HepG2 (cell line): ENCODE measurements at regions not wholly inside any gene's neighbourhood (a gene's known extent, or its start where the extent isn't known, plus 50 kb on each side); places are given as distances from the start of the nearest gene placed in this dataset.

Experiments used
- ATAC-seq: fragments of 200-7000 bp; cut with Tn5 transposase; 3 replicates; pipeline ENCODE4 v1.9.1; 2020; ENCODE audit warnings: mild to moderate bottlenecking, moderate library complexity
- BruUV-seq: library from RNA; stranded (reverse); fragments of 400-500 nt; replicated peaks from 2 replicates; lab custom pipeline; 2021; lab: Mats Ljungman, UMichigan
- CTCF ChIA-PET: fragments of 300-600 bp; formaldehyde crosslinking; extraction: SDS; loops from one replicate; lab custom pipeline; 2021; ENCODE audit warnings: low total read pairs, inconsistent platforms, low intra/inter-chr PET ratio; lab: Yijun Ruan, JAX
- POLR2A ChIA-PET: fragments of 350-600 bp; sonication (Branson Sonifier 250); formaldehyde crosslinking; loops from one replicate; lab custom pipeline; 2020; ENCODE audit warnings: antibody characterized with exemption, inconsistent platforms; lab: Yijun Ruan, JAX
- DNase-seq: peaks from one replicate; pipeline ENCODE4 v3.0.0-alpha.2; 2015; ENCODE audit warnings: low spot score
- FAIRE-seq: peaks from 3 replicates; lab custom pipeline; 2011; peaks lifted over from hg19 to GRCh38; lab: Jason Lieb, UNC
- H2AFZ ChIP-seq: one replicate; pipeline ENCODE4 v1.6.1; 2011; ENCODE audit warnings: low read length, inconsistent platforms
- H3K27ac ChIP-seq: fragments of 300-600 bp; 3 replicates; pipeline ENCODE4 v1.8.0; 2011; ENCODE audit warnings: mixed run types, mild to moderate bottlenecking, mixed read lengths, low read length, inconsistent platforms; ENCODE audit not compliant: insufficient read depth; ENCODE audit errors: extremely low read length
- H3K27me3 ChIP-seq, 2 experiments: fragments of 200-600 bp in 1 of 2; 2 replicates in 1 of 2; 3 replicates in 1 of 2; pipeline versions ENCODE4 v1.6.0 to v1.8.0; 2011; ENCODE audit warnings: low read length in 2 of 2, mild to moderate bottlenecking in 2 of 2, moderate library complexity in 2 of 2, inconsistent platforms in 1 of 2; ENCODE audit not compliant: insufficient read depth in 2 of 2, control insufficient read depth in 1 of 2
- H3K36me3 ChIP-seq, 2 experiments: fragments of 200-600 bp in 1 of 2; replicated peaks in 1 of 2; 2 replicates in 1 of 2; 3 replicates in 1 of 2; pipeline versions ENCODE4 v1.5.1 to v1.8.0; 2011; ENCODE audit warnings: low read length in 2 of 2, inconsistent platforms in 1 of 2; ENCODE audit not compliant: insufficient read depth in 2 of 2, control insufficient read depth in 1 of 2
- H3K4me1 ChIP-seq: 2 replicates; pipeline ENCODE4 v1.5.1; 2012; ENCODE audit warnings: low read length, inconsistent platforms; ENCODE audit not compliant: insufficient read depth
- H3K4me2 ChIP-seq: 2 replicates; pipeline ENCODE4 v1.6.0; 2011; ENCODE audit warnings: low read depth, low read length, inconsistent platforms
- H3K4me3 ChIP-seq, 3 experiments: fragments of 200-600 bp in 1 of 3; sonication (generic), shearing (Covaris generic) in 1 of 3; replicated peaks in 1 of 3; 2 replicates each; pipeline ENCODE4 v1.5.1; 2011 to 2016; ENCODE audit warnings: low read length in 3 of 3, inconsistent platforms in 2 of 3, low read depth in 2 of 3, mild to moderate bottlenecking in 2 of 3, control low read depth in 1 of 3, mixed read lengths in 1 of 3; ENCODE audit not compliant: insufficient read depth in 1 of 3
- H3K79me2 ChIP-seq: one replicate; pipeline ENCODE4 v1.6.1; 2011; ENCODE audit warnings: low read length, inconsistent platforms; ENCODE audit not compliant: insufficient read depth
- H3K9ac ChIP-seq: 2 replicates; pipeline ENCODE4 v1.6.0; 2011; ENCODE audit warnings: mild to moderate bottlenecking, low read depth, low read length, inconsistent platforms; ENCODE audit not compliant: insufficient read depth
- H3K9me3 ChIP-seq: 2 replicates; pipeline ENCODE4 v1.5.1; 2012; ENCODE audit warnings: mild to moderate bottlenecking, low read length
- H4K20me1 ChIP-seq: 2 replicates; pipeline ENCODE4 v1.6.0; 2011; ENCODE audit warnings: inconsistent platforms, mild to moderate bottlenecking, low read length, moderate library complexity; ENCODE audit not compliant: insufficient read depth
- CREM ChIP-seq, 2 experiments: sonication (generic) in 1 of 2; formaldehyde crosslinking in 1 of 2; IDR thresholded peaks; 2 replicates each; pipeline versions ENCODE4 v1.4.0 to v1.6.1; 2016 to 2020; ENCODE audit warnings: antibody characterized with exemption in 1 of 2, mild to moderate bottlenecking in 1 of 2, missing genetic modification reagents in 1 of 2
- E2F1 ChIP-seq: sonication (generic); formaldehyde crosslinking; IDR thresholded peaks from 2 replicates; pipeline ENCODE4 v1.5.0; 2020; ENCODE audit warnings: missing genetic modification reagents
- EEA1 ChIP-seq: sonication (generic); formaldehyde crosslinking; IDR thresholded peaks from 2 replicates; pipeline ENCODE4 v1.5.1; 2020; ENCODE audit warnings: mild to moderate bottlenecking, missing genetic modification reagents, borderline replicate concordance
- ETS1 ChIP-seq: sonication (generic); formaldehyde crosslinking; IDR thresholded peaks from 2 replicates; pipeline ENCODE4 v1.4.0; 2020; ENCODE audit warnings: missing genetic modification reagents
- GLMP ChIP-seq: sonication (generic); formaldehyde crosslinking; IDR thresholded peaks from 2 replicates; pipeline ENCODE4 v1.9.0; 2021; ENCODE audit warnings: missing genetic modification reagents, mild to moderate bottlenecking, borderline replicate concordance
- JUNB ChIP-seq: sonication (generic); formaldehyde crosslinking; IDR thresholded peaks from 2 replicates; pipeline ENCODE4 v1.8.0; 2022; ENCODE audit warnings: missing genetic modification reagents, mild to moderate bottlenecking, borderline replicate concordance
- LBX2 ChIP-seq: sonication (generic); formaldehyde crosslinking; IDR thresholded peaks from 2 replicates; pipeline ENCODE4 v1.5.0; 2020; ENCODE audit warnings: missing genetic modification reagents, mild to moderate bottlenecking, borderline replicate concordance
- NBN ChIP-seq: fragments of 450-650 bp; conservative IDR thresholded peaks from 2 replicates; pipeline ENCODE4 v1.6.1; 2017
- NR3C1 ChIP-seq: sonication (generic); formaldehyde crosslinking; IDR thresholded peaks from 2 replicates; pipeline ENCODE4 v1.4.0; 2020; ENCODE audit warnings: missing genetic modification reagents
- TMF1 ChIP-seq: sonication (generic); formaldehyde crosslinking; IDR thresholded peaks from 2 replicates; pipeline ENCODE4 v1.8.1; 2022; ENCODE audit warnings: low read depth, missing genetic modification reagents
- TRIM24 ChIP-seq: sonication (generic); formaldehyde crosslinking; IDR thresholded peaks from 2 replicates; pipeline ENCODE4 v1.8.0; 2022; ENCODE audit warnings: mild to moderate bottlenecking, missing genetic modification reagents
- ZBTB38 ChIP-seq: sonication (generic); formaldehyde crosslinking; IDR thresholded peaks from 2 replicates; pipeline ENCODE4 v1.5.1; 2020; ENCODE audit warnings: mild to moderate bottlenecking, missing genetic modification reagents
- ZBTB39 ChIP-seq: sonication (generic); formaldehyde crosslinking; IDR thresholded peaks from 2 replicates; pipeline ENCODE4 v1.5.0; 2020; ENCODE audit warnings: missing genetic modification reagents
- ZFP37 ChIP-seq: sonication (generic); formaldehyde crosslinking; IDR thresholded peaks from 2 replicates; pipeline ENCODE4 v1.4.0; 2020; ENCODE audit warnings: missing genetic modification reagents, borderline replicate concordance
- ZNF253 ChIP-seq: sonication (generic); formaldehyde crosslinking; IDR thresholded peaks from 2 replicates; pipeline ENCODE4 v1.8.0; 2022; ENCODE audit warnings: mild to moderate bottlenecking, missing genetic modification reagents, borderline replicate concordance
- ZNF34 ChIP-seq: sonication (generic); formaldehyde crosslinking; IDR thresholded peaks from 2 replicates; pipeline ENCODE4 v1.4.0; 2020; ENCODE audit warnings: mild to moderate bottlenecking, missing genetic modification reagents, borderline replicate concordance
- ZNF510 ChIP-seq: sonication (generic); formaldehyde crosslinking; IDR thresholded peaks from 2 replicates; pipeline ENCODE4 v1.4.0; 2020; ENCODE audit warnings: low read depth, mild to moderate bottlenecking, missing genetic modification reagents
- ZNF530 ChIP-seq: sonication (generic); formaldehyde crosslinking; IDR thresholded peaks from 2 replicates; pipeline ENCODE4 v1.5.0; 2020; ENCODE audit warnings: low read depth, mild to moderate bottlenecking, missing genetic modification reagents
- ZNF607 ChIP-seq: sonication (generic); formaldehyde crosslinking; IDR thresholded peaks from 2 replicates; pipeline ENCODE4 v1.5.1; 2020; ENCODE audit warnings: missing genetic modification reagents, mild to moderate bottlenecking, borderline replicate concordance
- ZNF7 ChIP-seq: IDR thresholded peaks from 2 replicates; pipeline ENCODE4 v1.6.1; 2016; ENCODE audit warnings: missing biosample characterization, missing genetic modification reagents
- WGBS: methylation state at CpG from one replicate; pipeline ENCODE4 v1.1.6; 2017; ENCODE audit warnings: low lambda C conversion rate; 5-methylcytosine and 5-hydroxymethylcytosine counted together
- in situ Hi-C: cut with HindIII; loops from 2 replicates; pipeline ENCODE4 v1.10.0; 2017; ENCODE audit warnings: low pct_unique_long_range_greater_than_20kb; ENCODE audit not compliant: extremely low pct_ligation_motif_present
- intact Hi-C: fragments of 100-400 bp; cut with micrococcal nuclease; formaldehyde crosslinking; loops from one replicate; pipeline ENCODE4 v1.10.0; 2022; ENCODE audit not compliant: unreplicated experiment

- WGBS: 3% methylated on average over 3 of the region's 3 CpGs
- no peak overlapping the region for H3K9ac ChIP-seq
- H3K4me3 ChIP-seq: no peak overlapping the region
- no peaks in the 10 kb centered on the region for H3K79me2 ChIP-seq
- H3K4me1 ChIP-seq: no peaks in the 10 kb centered on the region
- no peaks in the 10 kb centered on the region for H3K9me3 ChIP-seq
- TF ChIP-seq TMF1 (CRISPR knock-in tag) (no peak), ZBTB39 (CRISPR knock-in tag) (no peak), ZNF607 (CRISPR knock-in tag) (no peak), TRIM24 (CRISPR knock-in tag) (no peak), EEA1 (CRISPR knock-in tag) (no peak), ZNF510 (no peak), ZNF34 (CRISPR knock-in tag) (no peak), ZNF7 (CRISPR knock-in tag) (no peak), ETS1 (no peak), ZNF530 (no peak), GLMP (CRISPR knock-in tag) (no peak), NR3C1 (CRISPR knock-in tag) (no peak), LBX2 (CRISPR knock-in tag) (no peak), CREM (IDR thresholded peaks at IDR 0.05) (no peak), CREM (CRISPR knock-in tag; IDR thresholded peaks at IDR 0.05) (no peak), NBN (no peak), E2F1 (CRISPR knock-in tag) (no peak), JUNB (no peak), ZNF253 (CRISPR knock-in tag) (no peak), ZBTB38 (CRISPR knock-in tag) (no peak), ZFP37 (CRISPR knock-in tag) (no peak)
- H3K27me3 ChIP-seq: no peaks in the 10 kb centered on the region
- H4K20me1 ChIP-seq: no peaks in the 10 kb centered on the region
- no peak overlapping the region for H2AFZ ChIP-seq
- ATAC-seq (no peak), FAIRE-seq (no peak), DNase-seq (no peak)
- H3K27ac ChIP-seq: no peak overlapping the region
- BruUV-seq: no TSS peak
- intact Hi-C loops (no loop called here), in situ Hi-C loops (no loop called here)
- H3K36me3 ChIP-seq: no peaks in the 10 kb centered on the region
- POLR2A ChIA-PET: no interaction called here
- no peak overlapping the region for H3K4me2 ChIP-seq
- CTCF ChIA-PET: no interaction called here
These were observed 178.5 kb downstream of the SH2D1A start for GRCh38 chrX:124524852-124525251.
